ENCODE measurements at regions not wholly inside any gene's neighbourhood (a gene's known extent, or its start where the extent isn't known, plus 50 kb on each side); places are given as distances from the start of the nearest gene placed in this dataset.

- H3K4me1 ChIP-seq (ENCODE audit: control insufficient read depth, insufficient read depth, low read length), result no peaks in the 10 kb centered on the region
- H3K9ac ChIP-seq (ENCODE audit: low read length), result no peak overlapping the region
- H3K27ac ChIP-seq (ENCODE audit: low read depth, low read length), result no peak overlapping the region
- no peaks in the 10 kb centered on the region for H3K36me3 ChIP-seq (ENCODE audit: control insufficient read depth, insufficient read depth, low read length)
- no peak overlapping the region for H3K4me3 ChIP-seq (ENCODE audit: low read length)
- no peaks in the 10 kb centered on the region for H3K27me3 ChIP-seq (ENCODE audit: control insufficient read depth, insufficient read depth, low read length)
Measured at GRCh38 chr4:152112887-152113286, 352.1 kb upstream of the GATB start.

GRCh38 chr4:152112190-152112589, 351.4 kb upstream of the GATB start:
- Histone ChIP-seq H3K9ac (ENCODE audit: low read length) (no peak overlapping the region), H3K36me3 (ENCODE audit: control insufficient read depth, insufficient read depth, low read length) (no peaks in the 10 kb centered on the region), H3K4me3 (ENCODE audit: low read length) (no peak overlapping the region), H3K4me1 (ENCODE audit: control insufficient read depth, insufficient read depth, low read length) (no peaks in the 10 kb centered on the region), H3K27ac (ENCODE audit: low read depth, low read length) (no peak overlapping the region), H3K27me3 (ENCODE audit: control insufficient read depth, insufficient read depth, low read length) (no peaks in the 10 kb centered on the region)

- Histone ChIP-seq H3K4me3 (ENCODE audit: low read length) (no peak overlapping the region), H3K4me1 (ENCODE audit: control insufficient read depth, insufficient read depth, low read length) (peaks cover 4% of the 10 kb centered on the region), H3K27me3 (ENCODE audit: control insufficient read depth, insufficient read depth, low read length) (no peaks in the 10 kb centered on the region), H3K9ac (ENCODE audit: low read length) (no peak overlapping the region), H3K27ac (ENCODE audit: low read depth, low read length) (no peak overlapping the region), H3K36me3 (ENCODE audit: control insufficient read depth, insufficient read depth, low read length) (no peaks in the 10 kb centered on the region)
Measured at GRCh38 chr4:152110780-152111179, 350.0 kb upstream of the GATB start.

GRCh38 chr4:152109531-152110509, 349.0 kb upstream of the GATB start:
- Histone ChIP-seq H3K27ac (ENCODE audit: low read depth, low read length) (no peak overlapping the region), H3K36me3 (ENCODE audit: control insufficient read depth, insufficient read depth, low read length) (no peaks in the 10 kb centered on the region), H3K27me3 (ENCODE audit: control insufficient read depth, insufficient read depth, low read length) (no peaks in the 10 kb centered on the region), H3K4me1 (ENCODE audit: control insufficient read depth, insufficient read depth, low read length) (peaks cover 6% of the 10 kb centered on the region), H3K4me3 (ENCODE audit: low read length) (no peak overlapping the region), H3K9ac (ENCODE audit: low read length) (no peak overlapping the region)

GRCh38 chr4:152107736-152108500, 347.1 kb upstream of the GATB start:
- Histone ChIP-seq H3K9ac (ENCODE audit: low read length) (no peak overlapping the region), H3K36me3 (ENCODE audit: control insufficient read depth, insufficient read depth, low read length) (no peaks in the 10 kb centered on the region), H3K4me3 (ENCODE audit: low read length) (no peak overlapping the region), H3K27me3 (ENCODE audit: control insufficient read depth, insufficient read depth, low read length) (no peaks in the 10 kb centered on the region), H3K4me1 (ENCODE audit: control insufficient read depth, insufficient read depth, low read length) (peaks cover 6% of the 10 kb centered on the region), H3K27ac (ENCODE audit: low read depth, low read length) (no peak overlapping the region)

GRCh38 chr4:152106781-152107321, 346.0 kb upstream of the GATB start:
- Histone ChIP-seq H3K4me1 (ENCODE audit: control insufficient read depth, insufficient read depth, low read length) (peaks cover 6% of the 10 kb centered on the region), H3K27ac (ENCODE audit: low read depth, low read length) (no peak overlapping the region), H3K9ac (ENCODE audit: low read length) (no peak overlapping the region), H3K27me3 (ENCODE audit: control insufficient read depth, insufficient read depth, low read length) (no peaks in the 10 kb centered on the region), H3K4me3 (ENCODE audit: low read length) (no peak overlapping the region), H3K36me3 (ENCODE audit: control insufficient read depth, insufficient read depth, low read length) (no peaks in the 10 kb centered on the region)

- H3K4me3 ChIP-seq (ENCODE audit: low read length), result no peak overlapping the region
- no peaks in the 10 kb centered on the region for H3K27me3 ChIP-seq (ENCODE audit: control insufficient read depth, insufficient read depth, low read length)
- H3K27ac ChIP-seq (ENCODE audit: low read depth, low read length), result no peak overlapping the region
- no peak overlapping the region for H3K9ac ChIP-seq (ENCODE audit: low read length)
- H3K36me3 ChIP-seq (ENCODE audit: control insufficient read depth, insufficient read depth, low read length), result no peaks in the 10 kb centered on the region
- peaks cover 6% of the 10 kb centered on the region for H3K4me1 ChIP-seq (ENCODE audit: control insufficient read depth, insufficient read depth, low read length)
Measured at GRCh38 chr4:152106113-152106763, 345.4 kb upstream of the GATB start.

GRCh38 chr4:152104901-152105357, 344.1 kb upstream of the GATB start:
- H3K9ac ChIP-seq (ENCODE audit: low read length), result no peak overlapping the region
- H3K4me1 ChIP-seq (ENCODE audit: control insufficient read depth, insufficient read depth, low read length), result peaks cover 6% of the 10 kb centered on the region
- no peaks in the 10 kb centered on the region for H3K36me3 ChIP-seq (ENCODE audit: control insufficient read depth, insufficient read depth, low read length)
- no peak overlapping the region for H3K4me3 ChIP-seq (ENCODE audit: low read length)
- no peaks in the 10 kb centered on the region for H3K27me3 ChIP-seq (ENCODE audit: control insufficient read depth, insufficient read depth, low read length)
- H3K27ac ChIP-seq (ENCODE audit: low read depth, low read length), result no peak overlapping the region

GRCh38 chr4:152104356-152104755, 343.5 kb upstream of the GATB start:
- Histone ChIP-seq H3K27ac (ENCODE audit: low read depth, low read length) (no peak overlapping the region), H3K36me3 (ENCODE audit: control insufficient read depth, insufficient read depth, low read length) (no peaks in the 10 kb centered on the region), H3K27me3 (ENCODE audit: control insufficient read depth, insufficient read depth, low read length) (no peaks in the 10 kb centered on the region), H3K4me3 (ENCODE audit: low read length) (no peak overlapping the region), H3K4me1 (ENCODE audit: control insufficient read depth, insufficient read depth, low read length) (peaks cover 6% of the 10 kb centered on the region), H3K9ac (ENCODE audit: low read length) (no peak overlapping the region)

GRCh38 chr4:152103181-152103901, 342.5 kb upstream of the GATB start:
- no peak overlapping the region for H3K4me3 ChIP-seq (ENCODE audit: low read length)
- no peak overlapping the region for H3K9ac ChIP-seq (ENCODE audit: low read length)
- peaks cover 6% of the 10 kb centered on the region for H3K4me1 ChIP-seq (ENCODE audit: control insufficient read depth, insufficient read depth, low read length)
- no peaks in the 10 kb centered on the region for H3K36me3 ChIP-seq (ENCODE audit: control insufficient read depth, insufficient read depth, low read length)
- H3K27ac ChIP-seq (ENCODE audit: low read depth, low read length), result no peak overlapping the region
- H3K27me3 ChIP-seq (ENCODE audit: control insufficient read depth, insufficient read depth, low read length), result no peaks in the 10 kb centered on the region

- no peak overlapping the region for H3K27ac ChIP-seq (ENCODE audit: low read depth, low read length)
- no peaks in the 10 kb centered on the region for H3K36me3 ChIP-seq (ENCODE audit: control insufficient read depth, insufficient read depth, low read length)
- no peaks in the 10 kb centered on the region for H3K27me3 ChIP-seq (ENCODE audit: control insufficient read depth, insufficient read depth, low read length)
- no peak overlapping the region for H3K9ac ChIP-seq (ENCODE audit: low read length)
- no peak overlapping the region for H3K4me3 ChIP-seq (ENCODE audit: low read length)
- H3K4me1 ChIP-seq (ENCODE audit: control insufficient read depth, insufficient read depth, low read length), result peaks cover 6% of the 10 kb centered on the region
Measured at GRCh38 chr4:152102436-152103000, 341.7 kb upstream of the GATB start.

Measured in rectal smooth muscle tissue (tissue), 1 donor.